ENCODE measurements at regions not wholly inside any gene's neighbourhood (a gene's known extent, or its start where the extent isn't known, plus 50 kb on each side); places are given as distances from the start of the nearest gene placed in this dataset.

GRCh38 chr1:217342105-217342504 lies 288.8 kb downstream of the GPATCH2 start:
- CTCF ChIA-PET: no interaction called here
- POLR2A ChIA-PET: no interaction called here
- DNase-seq (ENCODE audit: extremely low spot score): no peak
- no peak for TF ChIP-seq CTCF (IDR thresholded peaks at IDR 0.05; ENCODE audit: control extremely low read depth, extremely low read depth, low read depth, missing control alignments)

- ChIA-PET POLR2A (no interaction called here), CTCF (no interaction called here)
- no peak for DNase-seq (ENCODE audit: extremely low spot score)
- no peak for TF ChIP-seq CTCF (IDR thresholded peaks at IDR 0.05; ENCODE audit: control extremely low read depth, extremely low read depth, low read depth, missing control alignments)
Measured at GRCh38 chr1:217336724-217337123, 294.2 kb downstream of the GPATCH2 start.

GRCh38 chr1:217333939-217334338 lies 297.0 kb downstream of the GPATCH2 start:
- TF ChIP-seq CTCF (IDR thresholded peaks at IDR 0.05; ENCODE audit: control extremely low read depth, extremely low read depth, low read depth, missing control alignments): peak; percentile 43
- POLR2A ChIA-PET: no interaction called here
- peak; percentile 40 for DNase-seq (ENCODE audit: extremely low spot score)
- CTCF ChIA-PET: interaction anchor here (0.7 to 3.2 kb wide), 11 partner anchors 8 to 539 kb away, joined by 3 to 15 read pairs (median 4); no protein-coding TSS in a partner anchor

DNA sequence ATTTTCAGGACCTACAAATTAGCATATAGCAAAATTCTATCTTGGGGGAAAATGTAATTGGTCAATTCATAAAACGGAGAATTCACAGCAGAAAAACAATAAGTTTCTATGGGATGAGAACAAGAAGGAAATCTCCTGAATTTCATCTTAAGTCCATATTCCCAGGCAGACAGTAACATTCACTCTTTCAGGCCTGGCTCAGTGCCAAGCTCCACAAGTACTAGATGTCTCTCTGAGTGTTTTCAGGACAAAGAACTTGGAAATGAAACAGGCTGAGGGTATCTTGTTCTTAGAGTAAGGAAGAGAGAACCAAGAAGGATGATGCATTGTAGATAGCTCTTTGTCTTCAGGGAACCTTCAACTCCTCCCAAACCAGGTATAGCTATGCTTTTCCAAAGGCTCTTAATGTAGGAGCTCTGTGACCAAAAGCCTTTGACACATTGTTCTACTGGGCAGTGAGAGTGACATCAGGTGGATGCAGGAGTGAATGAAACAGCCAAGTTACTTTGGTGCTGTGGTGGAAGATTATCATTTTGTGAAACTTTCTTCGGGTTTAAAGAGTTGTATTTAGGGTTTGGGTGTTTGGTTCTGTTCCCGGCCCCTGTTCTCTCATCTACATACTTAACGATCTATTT lies 298.3 kb downstream of the GPATCH2 start:
- CTCF ChIA-PET: interaction anchor here (0.6 to 3.2 kb wide), 4 partner anchors 9 to 288 kb away, joined by 3 to 15 read pairs (median 3); no protein-coding TSS in a partner anchor
- POLR2A ChIA-PET: no interaction called here
- no peak for TF ChIP-seq CTCF (IDR thresholded peaks at IDR 0.05; ENCODE audit: control extremely low read depth, extremely low read depth, low read depth, missing control alignments)

GRCh38 chr1:217331698-217332097 lies 299.2 kb downstream of the GPATCH2 start:
- ChIA-PET POLR2A (no interaction called here), CTCF (interaction anchor here (1.5 to 3.2 kb wide), 2 partner anchors 8 to 19 kb away, joined by 3 to 15 read pairs; no protein-coding TSS in a partner anchor)
- DNase-seq (ENCODE audit: extremely low spot score): no peak
- no peak for TF ChIP-seq CTCF (IDR thresholded peaks at IDR 0.05; ENCODE audit: control extremely low read depth, extremely low read depth, low read depth, missing control alignments)

More for the DNA sequence above, 298.3 kb downstream of the GPATCH2 start:
- DNase-seq (ENCODE audit: extremely low spot score): no peak

DNA sequence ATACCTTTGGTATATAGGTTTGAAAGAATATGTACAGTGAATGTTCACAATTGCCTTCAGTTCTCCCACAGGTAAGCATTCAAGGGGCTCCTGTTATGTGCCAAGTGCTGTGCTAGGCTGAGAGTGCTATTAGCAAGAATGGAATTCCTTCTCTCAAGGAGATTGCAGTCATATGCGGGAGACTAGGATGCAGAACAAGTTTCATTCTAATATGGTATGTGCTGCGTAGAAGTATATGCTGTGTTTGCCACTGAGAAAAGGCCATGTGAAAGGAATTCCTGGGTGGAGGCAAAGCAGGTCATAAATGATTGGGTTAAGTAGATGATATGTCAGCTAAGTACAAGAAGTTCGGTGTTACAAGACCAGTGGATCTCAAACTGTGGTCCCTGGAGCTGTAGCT lies 303.0 kb downstream of the GPATCH2 start:
- no peak for DNase-seq (ENCODE audit: extremely low spot score)
- ChIA-PET CTCF (no interaction called here), POLR2A (no interaction called here)
- no peak for TF ChIP-seq CTCF (IDR thresholded peaks at IDR 0.05; ENCODE audit: control extremely low read depth, extremely low read depth, low read depth, missing control alignments)

Measured in GM10248 (cell line).